OCI-LY7 (cell line): ENCODE measurements at regions not wholly inside any gene's neighbourhood (a gene's known extent, or its start where the extent isn't known, plus 50 kb on each side); places are given as distances from the start of the nearest gene placed in this dataset.

ENCODE experiments used
- BruUV-seq: library from RNA; stranded (reverse); fragments of 400-500 nt; replicated peaks from 2 replicates; lab custom pipeline; 2021; lab: Mats Ljungman, UMichigan
- CTCF ChIA-PET: fragments of 300-600 bp; sonication (Branson Sonifier 250); formaldehyde crosslinking; loops from one replicate; lab custom pipeline; 2022; ENCODE audit warnings: antibody characterized with exemption; ENCODE audit not compliant: unreplicated experiment; lab: Charles Lee
- POLR2A ChIA-PET: fragments of 300-600 bp; sonication (Branson Sonifier 250); formaldehyde crosslinking; loops from one replicate; lab custom pipeline; 2022; ENCODE audit warnings: antibody characterized with exemption; lab: Charles Lee
- DNase-seq: peaks from one replicate; pipeline ENCODE4 v3.0.0-alpha.2; 2015; ENCODE audit warnings: low spot score
- H2AFZ ChIP-seq: fragments of 200-600 bp; sonication (generic), shearing (Covaris generic); 2 replicates; pipeline ENCODE4 v1.6.1; 2014; ENCODE audit warnings: mild to moderate bottlenecking, antibody characterized with exemption, low read length, moderate library complexity
- H3K27ac ChIP-seq: fragments of 200-600 bp; sonication (generic); 2 replicates; pipeline ENCODE4 v1.5.1; 2014; ENCODE audit warnings: mixed run types, low read depth, mild to moderate bottlenecking, moderate library complexity, low read length, inconsistent platforms; ENCODE audit not compliant: poor library complexity, severe bottlenecking
- H3K36me3 ChIP-seq: fragments of 200-600 bp; sonication (generic); 2 replicates; pipeline ENCODE4 v1.6.1; 2014; ENCODE audit warnings: mild to moderate bottlenecking, antibody characterized with exemption, low read length, moderate library complexity, mixed read lengths; ENCODE audit not compliant: insufficient read depth
- H3K4me1 ChIP-seq: fragments of 200-600 bp; sonication (generic); 2 replicates; pipeline ENCODE4 v1.5.1; 2014; ENCODE audit warnings: mild to moderate bottlenecking, low read length; ENCODE audit not compliant: insufficient read depth, poor library complexity, severe bottlenecking
- H3K4me2 ChIP-seq: fragments of 200-600 bp; sonication (generic); 2 replicates; pipeline ENCODE4 v1.6.1; 2014; ENCODE audit warnings: mild to moderate bottlenecking, low read length
- H3K4me3 ChIP-seq: fragments of 200-600 bp; sonication (generic); 2 replicates; pipeline ENCODE4 v1.5.1; 2014; ENCODE audit warnings: mild to moderate bottlenecking, low read depth, low read length; ENCODE audit not compliant: poor library complexity, severe bottlenecking
- H3K79me2 ChIP-seq: fragments of 200-600 bp; sonication (generic); 2 replicates; pipeline ENCODE4 v1.6.1; 2016; ENCODE audit warnings: low read depth, mild to moderate bottlenecking, low read length, moderate library complexity, mixed read lengths; ENCODE audit not compliant: insufficient read depth
- H3K9me2 ChIP-seq: fragments of 200-600 bp; sonication (generic); 2 replicates; pipeline ENCODE4 v1.6.1; 2016; ENCODE audit warnings: mild to moderate bottlenecking, low read length, mixed read lengths; ENCODE audit not compliant: insufficient read depth
- H3K9me3 ChIP-seq: fragments of 200-600 bp; sonication (generic); 2 replicates; pipeline ENCODE4 v1.6.1; 2014; ENCODE audit warnings: mild to moderate bottlenecking, mixed run types, low read length, mixed read lengths
- H4K20me1 ChIP-seq: fragments of 200-600 bp; sonication (generic); 2 replicates; pipeline ENCODE4 v1.6.1; 2014; ENCODE audit warnings: mild to moderate bottlenecking, antibody characterized with exemption, low read length, moderate library complexity, mixed read lengths; ENCODE audit not compliant: insufficient read depth
- EZH2phosphoT487 ChIP-seq: fragments of 200-600 bp; sonication (generic); IDR thresholded peaks from 2 replicates; pipeline ENCODE4 v1.6.1; 2018; ENCODE audit warnings: low read depth, borderline replicate concordance, mild to moderate bottlenecking, mixed run types, antibody characterized with exemption, low read length, moderate library complexity, mixed read lengths
- intact Hi-C: fragments of 100-400 bp; cut with micrococcal nuclease; formaldehyde crosslinking; loops from one replicate; pipeline ENCODE4 v1.10.0; 2022; ENCODE audit not compliant: unreplicated experiment
- TF ChIP-seq, protein P1 (sequence below): fragments of 200-600 bp; sonication (generic); conservative IDR thresholded peaks from 2 replicates; pipeline ENCODE4 v1.5.1; 2014; ENCODE audit warnings: mild to moderate bottlenecking, antibody characterized with exemption, low read length, moderate library complexity, mixed read lengths

DNA sequence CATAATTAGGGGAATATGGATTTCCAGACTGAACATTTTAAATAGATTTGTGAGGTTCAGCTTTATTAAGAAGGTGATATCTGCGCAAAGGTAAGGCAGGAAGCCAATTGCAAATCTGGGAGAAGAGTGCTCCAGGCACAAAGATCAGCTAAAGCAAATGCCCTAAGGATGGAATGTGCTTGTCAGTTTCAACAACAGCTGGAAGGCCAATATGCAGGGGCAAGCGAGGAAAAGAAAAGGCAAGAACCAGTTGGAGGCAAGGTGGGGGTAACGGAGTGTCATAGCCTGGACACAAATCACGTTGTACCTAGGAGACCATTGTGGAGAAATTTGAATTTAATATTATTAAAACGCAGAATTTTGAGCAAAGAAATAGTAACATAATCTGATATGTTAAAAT lies 1710.3 kb upstream of the PCDH7 start:
- CTCF ChIA-PET, result no interaction called here
- no peaks in the 10 kb centered on the region for H3K79me2 ChIP-seq
- intact Hi-C loops, result no loop called here

DNA sequence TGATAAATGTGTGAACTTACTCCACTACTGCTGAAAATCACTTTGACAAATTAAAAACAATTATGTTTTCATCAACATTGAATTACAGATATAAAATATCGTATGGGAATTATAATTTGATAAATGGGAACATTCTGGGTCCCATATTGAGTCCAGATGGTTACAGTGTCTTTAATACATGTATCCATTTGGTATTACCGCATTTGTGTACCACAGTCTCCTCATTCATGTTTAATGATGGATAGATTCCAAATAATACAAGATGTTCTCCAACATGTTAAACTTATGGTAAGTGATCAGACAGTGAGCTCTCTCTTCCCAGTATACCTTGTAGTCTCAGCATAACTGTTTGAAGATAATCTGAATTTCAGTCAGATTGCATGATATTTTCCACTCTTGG lies 1706.8 kb upstream of the PCDH7 start:
- BruUV-seq, result no TSS peak
- intact Hi-C loops, result no loop called here
- DNase-seq, result no peak
- TF ChIP-seq, protein P1, sequence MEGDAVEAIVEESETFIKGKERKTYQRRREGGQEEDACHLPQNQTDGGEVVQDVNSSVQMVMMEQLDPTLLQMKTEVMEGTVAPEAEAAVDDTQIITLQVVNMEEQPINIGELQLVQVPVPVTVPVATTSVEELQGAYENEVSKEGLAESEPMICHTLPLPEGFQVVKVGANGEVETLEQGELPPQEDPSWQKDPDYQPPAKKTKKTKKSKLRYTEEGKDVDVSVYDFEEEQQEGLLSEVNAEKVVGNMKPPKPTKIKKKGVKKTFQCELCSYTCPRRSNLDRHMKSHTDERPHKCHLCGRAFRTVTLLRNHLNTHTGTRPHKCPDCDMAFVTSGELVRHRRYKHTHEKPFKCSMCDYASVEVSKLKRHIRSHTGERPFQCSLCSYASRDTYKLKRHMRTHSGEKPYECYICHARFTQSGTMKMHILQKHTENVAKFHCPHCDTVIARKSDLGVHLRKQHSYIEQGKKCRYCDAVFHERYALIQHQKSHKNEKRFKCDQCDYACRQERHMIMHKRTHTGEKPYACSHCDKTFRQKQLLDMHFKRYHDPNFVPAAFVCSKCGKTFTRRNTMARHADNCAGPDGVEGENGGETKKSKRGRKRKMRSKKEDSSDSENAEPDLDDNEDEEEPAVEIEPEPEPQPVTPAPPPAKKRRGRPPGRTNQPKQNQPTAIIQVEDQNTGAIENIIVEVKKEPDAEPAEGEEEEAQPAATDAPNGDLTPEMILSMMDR, result no peak
- TF ChIP-seq EZH2phosphoT487, result no peak
- no peaks in the 10 kb centered on the region for H3K36me3 ChIP-seq
- no peaks in the 10 kb centered on the region for H3K4me1 ChIP-seq
- ChIA-PET CTCF (no interaction called here), POLR2A (no interaction called here)
- H3K79me2 ChIP-seq, result no peaks in the 10 kb centered on the region
- H3K4me2 ChIP-seq, result no peak overlapping the region
- no peaks in the 10 kb centered on the region for H3K9me2 ChIP-seq
- H3K4me3 ChIP-seq, result no peak overlapping the region
- H3K9me3 ChIP-seq, result 0 out of 2 replicates have a peak, but pooled peaks cover 4% of the 10 kb centered on the region
- no peaks in the 10 kb centered on the region for H4K20me1 ChIP-seq
- no peak overlapping the region for H3K27ac ChIP-seq
- no peak overlapping the region for H2AFZ ChIP-seq

More for the DNA sequence above, 1710.3 kb upstream of the PCDH7 start:
- H3K9me2 ChIP-seq, result no peaks in the 10 kb centered on the region
- H3K9me3 ChIP-seq, result 0 out of 2 replicates have a peak, but pooled peaks cover under 1% of the 10 kb centered on the region
- no peak overlapping the region for H3K4me2 ChIP-seq
- H3K27ac ChIP-seq, result no peak overlapping the region
- no TSS peak for BruUV-seq
- TF ChIP-seq EZH2phosphoT487, result no peak
- TF ChIP-seq, protein P1, result no peak
- no peaks in the 10 kb centered on the region for H3K4me1 ChIP-seq
- POLR2A ChIA-PET, result interaction anchor here (0.6 kb wide), 1 partner anchor 172 kb away, joined by 3 read pairs; no protein-coding TSS in a partner anchor
- H3K4me3 ChIP-seq, result no peak overlapping the region
- no peak overlapping the region for H2AFZ ChIP-seq
- no peaks in the 10 kb centered on the region for H3K36me3 ChIP-seq
- H4K20me1 ChIP-seq, result no peaks in the 10 kb centered on the region
- no peak for DNase-seq

GRCh38 chr4:29014555-29014954 lies 1705.6 kb upstream of the PCDH7 start:
- no peaks in the 10 kb centered on the region for H4K20me1 ChIP-seq
- no peak overlapping the region for H2AFZ ChIP-seq
- H3K4me3 ChIP-seq, result no peak overlapping the region
- no peak overlapping the region for H3K4me2 ChIP-seq
- 0 out of 2 replicates have a peak, but pooled peaks cover 4% of the 10 kb centered on the region for H3K9me3 ChIP-seq
- H3K79me2 ChIP-seq, result no peaks in the 10 kb centered on the region
- H3K36me3 ChIP-seq, result no peaks in the 10 kb centered on the region
- TF ChIP-seq EZH2phosphoT487, result no peak
- TF ChIP-seq, protein P1, result no peak
- H3K27ac ChIP-seq, result no peak overlapping the region
- no TSS peak for BruUV-seq
- H3K4me1 ChIP-seq, result no peaks in the 10 kb centered on the region
- ChIA-PET POLR2A (no interaction called here), CTCF (no interaction called here)
- no peaks in the 10 kb centered on the region for H3K9me2 ChIP-seq
- intact Hi-C loops, result no loop called here
- DNase-seq, result no peak
